GM18951 (cell line): ENCODE measurements at regions not wholly inside any gene's neighbourhood (a gene's known extent, or its start where the extent isn't known, plus 50 kb on each side); places are given as distances from the start of the nearest gene placed in this dataset.

Experiments used
- POLR2A ChIP-seq: IDR thresholded peaks from 4 replicates; pipeline ENCODE4 v1.6.1; 2011; ENCODE audit warnings: mild to moderate bottlenecking; ENCODE audit not compliant: insufficient read length, insufficient read depth; ENCODE audit errors: extremely low read depth
- in situ Hi-C: fragments of 300-500 bp; cut with MboI; formaldehyde crosslinking; loops from one replicate; pipeline ENCODE4 v1.12.0; 2022; ENCODE audit warnings: low sequenced_read_pairs, mixed read lengths, inconsistent platforms; ENCODE audit not compliant: unreplicated experiment

DNA sequence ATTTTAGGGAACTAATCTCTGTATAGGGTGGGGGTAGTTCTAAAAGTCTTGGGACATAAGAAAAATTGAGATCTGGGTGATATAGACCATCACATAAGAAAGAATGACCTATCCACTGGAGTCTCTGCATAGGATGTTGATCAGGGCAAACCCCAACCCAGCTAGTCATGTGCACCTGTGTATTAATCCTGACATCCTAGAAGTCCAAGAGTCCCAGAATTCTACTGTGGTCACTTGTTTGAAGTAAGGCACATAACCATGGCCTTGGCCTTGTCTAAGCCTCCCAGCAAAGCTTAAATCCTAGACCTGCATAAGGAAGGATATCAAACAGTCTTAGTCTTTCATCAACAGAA is 334.1 kb upstream of the DCN start:
- no peak for TF ChIP-seq POLR2A
- in situ Hi-C loops = no loop called here

DNA sequence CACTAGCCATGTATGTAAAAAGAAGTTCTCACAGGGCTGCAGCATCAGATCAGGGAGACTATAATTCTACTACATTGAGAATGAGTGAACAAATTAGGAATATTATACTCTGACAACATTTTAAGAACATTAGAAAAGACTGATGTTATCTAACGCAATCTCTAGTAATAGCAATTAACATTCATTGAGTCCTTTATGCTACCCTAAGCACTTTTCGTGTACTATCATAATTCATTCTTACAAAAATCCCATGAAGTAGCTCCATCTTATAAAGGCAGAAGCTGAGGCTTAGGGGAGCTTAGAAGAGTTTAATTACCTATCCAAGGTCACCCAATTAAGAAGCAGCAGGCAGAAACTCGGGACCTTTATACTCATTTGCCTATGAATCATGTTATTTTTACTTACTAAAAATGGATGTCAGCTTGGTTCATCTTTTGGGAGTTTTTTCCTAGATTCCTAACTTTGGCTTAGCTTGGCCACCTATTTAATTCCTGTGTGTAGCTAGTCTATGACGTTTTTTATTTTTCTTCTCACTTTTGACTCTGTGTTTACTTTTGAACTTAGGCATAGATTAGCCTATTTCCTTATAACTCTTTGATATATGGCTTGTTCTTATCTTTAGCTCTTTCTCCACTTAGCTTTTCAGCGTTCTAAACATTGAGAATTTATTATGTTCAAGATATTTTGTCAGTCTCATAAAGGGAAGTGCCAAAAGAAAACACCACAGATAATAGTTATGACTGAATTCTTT is 333.5 kb upstream of the DCN start:
- in situ Hi-C loops = no loop called here
- no peak for TF ChIP-seq POLR2A

DNA sequence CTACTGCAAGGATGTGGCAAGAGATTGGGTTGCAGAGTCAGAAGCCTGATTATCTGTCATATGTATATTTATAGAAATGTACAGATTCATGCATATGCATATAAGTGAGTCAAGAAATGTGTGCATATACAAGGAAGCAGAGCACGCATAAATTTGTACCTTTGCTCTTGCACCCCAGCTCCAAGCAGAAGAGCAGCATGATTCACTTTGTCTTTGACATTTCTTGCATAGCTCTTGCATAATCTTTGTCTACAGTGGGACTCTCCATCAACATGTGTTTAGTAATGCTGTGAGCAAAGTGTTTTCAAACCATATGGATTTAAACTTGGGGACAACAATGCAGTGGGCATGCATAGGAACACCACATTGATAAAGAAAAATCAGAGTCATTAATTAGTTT is 330.7 kb upstream of the DCN start:
- in situ Hi-C loops = no loop called here
- TF ChIP-seq POLR2A = no peak

DNA sequence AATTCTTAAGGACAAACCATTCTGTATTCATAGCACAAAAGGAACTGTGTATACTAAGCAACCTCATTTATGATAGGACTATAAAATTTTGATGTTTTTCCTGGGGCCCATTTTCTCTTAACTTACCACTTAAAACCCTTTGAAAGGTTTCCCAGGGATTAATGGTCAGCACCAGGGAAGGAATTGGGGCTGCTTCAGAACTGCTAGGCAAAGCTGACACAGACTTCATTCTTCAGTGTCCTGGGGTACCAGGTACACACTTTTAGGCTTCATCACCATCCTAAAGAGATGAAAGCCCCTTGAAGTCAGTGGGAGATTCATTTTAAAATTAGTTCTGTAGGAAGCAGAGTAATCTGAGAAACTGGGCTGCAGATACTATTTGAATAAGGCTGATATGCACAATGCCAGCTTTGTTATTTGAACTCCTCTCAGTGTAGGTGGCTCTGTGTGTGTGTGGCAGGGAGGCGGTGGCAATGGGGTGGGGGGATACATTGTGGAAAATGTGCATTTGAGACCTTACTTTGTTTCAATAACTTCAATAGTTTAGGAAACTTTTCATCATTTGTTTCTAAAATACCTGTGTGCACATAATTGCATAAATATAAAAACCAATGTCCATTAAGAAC is 329.3 kb upstream of the DCN start:
- no peak for TF ChIP-seq POLR2A
- in situ Hi-C loops = no loop called here

DNA sequence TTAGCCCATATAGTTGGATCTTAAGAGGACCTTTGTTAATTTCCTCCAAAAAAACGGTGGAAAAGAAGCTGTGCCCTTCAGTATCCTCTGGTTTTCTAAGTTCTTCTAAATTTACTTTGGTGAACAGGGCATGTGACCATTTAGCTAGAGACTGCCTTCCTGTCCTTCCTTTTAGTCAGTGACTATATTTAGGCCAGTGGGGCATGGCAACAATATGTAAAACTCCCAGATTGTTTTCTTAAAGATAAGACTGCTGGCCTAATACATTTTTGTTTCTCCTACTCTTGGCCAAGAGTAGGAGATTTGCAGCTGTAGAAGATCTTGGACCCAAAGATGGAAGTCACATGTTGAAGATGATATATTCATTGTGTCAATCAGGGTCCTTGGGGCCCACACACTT is 325.1 kb upstream of the DCN start:
- no peak for TF ChIP-seq POLR2A
- in situ Hi-C loops = no loop called here

DNA sequence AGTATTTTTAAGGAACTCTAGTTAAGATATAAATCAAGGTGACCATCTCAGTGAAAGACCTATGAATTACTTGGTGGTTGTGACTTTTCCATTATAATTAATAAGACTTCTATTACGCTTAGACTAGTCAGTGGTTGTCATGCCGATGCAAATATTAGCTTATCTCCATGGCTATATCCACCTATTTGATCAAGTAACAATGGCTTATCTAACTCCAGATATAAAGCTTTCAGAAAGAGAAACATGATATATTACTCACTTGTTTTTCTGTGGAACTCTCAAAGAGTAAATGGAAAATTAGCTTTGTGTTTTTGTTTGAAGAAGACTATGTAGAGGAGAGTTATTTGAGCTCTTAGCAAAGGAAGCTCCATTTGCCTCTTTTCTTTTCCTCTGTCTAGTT is 323.8 kb upstream of the DCN start:
- in situ Hi-C loops = no loop called here
- TF ChIP-seq POLR2A = no peak

DNA sequence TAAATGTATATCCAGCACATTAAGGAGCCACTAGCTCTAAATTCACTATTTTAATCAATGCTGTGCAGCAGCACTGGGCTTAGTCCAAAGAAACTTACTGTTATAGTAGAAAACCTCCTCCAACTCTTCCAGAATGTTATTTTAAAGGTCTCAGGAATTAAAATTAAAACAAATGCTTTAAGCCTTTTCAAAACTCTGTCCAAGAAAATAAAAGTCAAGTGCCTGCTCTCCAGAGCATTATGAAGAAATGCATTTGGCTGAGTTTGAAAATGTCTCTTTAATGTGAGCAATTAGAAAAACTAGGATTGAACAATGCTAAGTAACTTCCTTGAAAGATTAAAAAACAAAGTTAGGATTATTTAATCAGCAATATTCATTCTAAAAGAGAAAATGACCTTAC is 322.4 kb upstream of the DCN start:
- no peak for TF ChIP-seq POLR2A
- in situ Hi-C loops = no loop called here

DNA sequence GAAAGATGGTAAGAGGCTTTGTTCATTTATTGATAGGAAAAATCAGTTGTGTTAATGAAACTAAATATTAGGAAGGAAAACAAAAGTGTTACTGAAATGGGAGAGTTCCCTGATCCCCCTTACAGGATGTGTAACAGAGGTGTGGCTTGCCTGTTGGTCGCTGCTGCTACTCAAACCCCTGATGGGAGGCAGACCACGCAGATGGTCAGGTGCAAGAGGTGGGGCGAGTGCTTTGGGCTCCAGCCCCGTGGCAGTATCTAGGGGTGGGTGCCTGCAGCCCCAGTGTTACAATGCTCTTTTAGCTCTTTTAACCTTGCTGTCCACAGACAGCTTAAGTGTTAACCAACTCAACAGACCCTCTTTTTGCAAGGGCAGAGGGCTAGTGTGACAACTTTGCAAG is 319.6 kb upstream of the DCN start:
- in situ Hi-C loops = no loop called here
- TF ChIP-seq POLR2A = no peak

DNA sequence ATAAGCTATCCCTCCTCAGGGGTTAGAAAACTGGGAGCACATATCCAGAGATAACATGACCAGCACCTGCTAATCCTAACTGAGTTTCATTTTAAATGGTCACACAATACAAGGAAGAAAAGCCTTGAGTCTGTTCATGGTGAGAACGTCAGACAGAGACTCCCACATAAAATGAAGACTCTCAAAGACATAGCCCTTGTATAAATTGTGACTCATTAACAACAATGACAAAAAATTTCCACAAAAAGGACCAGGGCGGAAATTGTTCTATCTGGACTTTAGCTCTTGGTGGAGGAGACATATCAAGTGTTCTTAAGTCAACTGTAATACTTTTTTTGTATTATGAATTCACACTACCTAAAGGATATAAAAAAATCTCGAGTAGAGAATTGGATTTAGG is 313.7 kb upstream of the DCN start:
- no peak for TF ChIP-seq POLR2A
- in situ Hi-C loops = no loop called here

DNA sequence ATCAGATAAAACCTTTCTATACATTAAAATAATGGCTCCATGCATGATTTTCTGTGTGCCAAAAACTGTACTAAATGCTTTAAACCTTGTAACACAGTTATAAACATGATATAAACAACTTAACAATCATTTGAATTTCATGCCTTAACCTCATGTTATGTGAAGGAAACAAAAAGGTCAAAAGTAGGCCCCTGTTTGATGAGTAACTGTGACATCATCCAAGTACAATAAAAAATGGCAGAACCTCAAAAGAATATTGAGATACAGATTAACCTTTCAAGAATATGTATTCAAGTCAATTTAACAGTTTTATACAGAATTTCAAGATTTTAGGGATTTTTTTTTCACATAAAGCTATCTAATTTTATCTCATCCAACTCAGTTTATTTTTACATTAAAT is 310.7 kb upstream of the DCN start:
- in situ Hi-C loops = no loop called here
- TF ChIP-seq POLR2A = no peak

DNA sequence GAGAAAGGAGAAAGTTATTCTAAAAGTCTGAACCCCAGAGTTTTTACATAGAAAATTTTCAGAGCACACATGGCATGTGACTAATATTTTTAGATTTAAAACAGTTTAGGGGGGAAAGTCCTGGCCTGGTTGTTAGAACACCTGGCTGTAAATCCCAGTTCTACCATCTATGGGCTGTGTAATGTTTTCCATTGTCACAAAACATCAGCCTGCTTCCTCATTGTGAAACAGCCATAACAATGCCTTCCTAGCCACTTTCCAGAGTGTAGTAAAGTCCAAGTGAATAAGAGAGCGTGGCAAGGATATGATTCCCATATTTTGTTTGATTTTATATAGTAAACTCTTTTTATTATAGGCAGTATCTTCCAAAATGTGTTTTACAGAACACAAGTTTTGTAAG is 310.0 kb upstream of the DCN start:
- in situ Hi-C loops = no loop called here
- TF ChIP-seq POLR2A = no peak

DNA sequence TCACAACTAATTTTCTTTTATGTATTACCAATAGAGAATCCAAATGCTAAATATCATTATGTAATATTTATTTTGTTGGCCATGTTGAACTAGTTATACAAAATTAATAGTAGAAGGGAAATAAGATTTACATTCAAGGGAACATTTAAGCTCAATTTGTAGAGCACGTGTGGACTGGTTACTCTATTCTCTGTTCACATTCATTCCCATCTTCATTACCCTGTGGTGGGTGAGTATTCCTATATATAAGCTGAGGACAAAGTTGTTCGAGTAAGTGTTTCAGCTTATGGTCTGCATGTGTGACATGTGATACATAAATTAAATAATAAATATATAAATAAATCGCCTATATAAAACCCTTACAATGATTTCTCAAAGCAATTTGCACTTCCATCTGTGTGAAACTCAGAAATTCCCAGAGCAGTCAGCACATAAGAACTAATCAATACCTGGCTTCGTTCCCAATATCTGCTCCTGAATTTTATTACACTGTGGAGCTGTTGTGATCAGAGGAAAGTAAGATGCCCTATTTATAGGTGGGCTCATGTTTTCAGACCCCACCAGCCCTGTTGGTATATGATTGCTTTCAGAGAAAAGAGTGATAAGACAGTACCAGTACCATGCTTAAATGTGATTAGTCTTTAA is 308.2 kb upstream of the DCN start:
- TF ChIP-seq POLR2A = no peak
- in situ Hi-C loops = no loop called here

DNA sequence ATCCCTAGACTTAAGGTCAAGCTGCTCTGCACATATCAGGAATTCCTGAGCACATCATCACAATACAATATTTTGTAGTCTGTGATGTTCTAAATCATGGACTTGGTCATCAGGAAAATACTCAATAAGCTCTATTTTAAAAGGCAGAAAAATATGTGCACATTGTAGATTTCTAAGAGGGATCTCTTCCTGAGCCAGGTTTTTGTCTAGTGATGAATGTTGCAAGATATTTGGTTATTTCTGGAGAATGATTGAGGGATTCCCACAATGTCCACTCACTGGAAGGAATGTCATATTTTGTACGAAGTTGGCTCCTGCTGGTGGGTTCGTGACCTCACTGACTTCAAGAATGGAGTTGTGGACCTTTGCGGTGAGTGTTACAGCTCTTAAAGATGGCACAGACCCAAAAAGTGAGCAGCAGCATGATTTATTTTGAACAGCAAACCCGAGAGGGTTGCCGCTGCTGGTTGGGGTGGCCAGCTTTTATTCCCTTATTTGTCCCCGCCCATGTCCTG is 300.9 kb upstream of the DCN start:
- no peak for TF ChIP-seq POLR2A
- in situ Hi-C loops = no loop called here

DNA sequence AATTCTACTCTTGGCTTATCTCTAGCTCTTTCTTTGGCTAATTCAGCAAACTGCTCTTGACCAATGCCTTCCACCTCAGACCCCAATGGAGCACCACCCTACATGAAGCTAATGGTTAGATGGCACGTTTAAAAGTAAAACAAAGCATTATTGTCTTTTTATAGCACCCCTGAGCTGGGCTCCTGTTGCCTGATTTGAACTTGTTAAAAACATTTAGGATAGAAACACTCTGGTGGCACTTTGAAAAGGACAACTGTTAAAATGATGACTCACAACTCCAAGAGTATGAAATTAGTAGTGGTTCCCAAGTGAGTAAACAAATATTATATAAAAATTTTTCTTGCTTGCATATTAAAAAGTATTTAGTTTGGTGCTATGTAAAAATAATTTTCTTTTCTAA is 299.6 kb upstream of the DCN start:
- in situ Hi-C loops = no loop called here
- TF ChIP-seq POLR2A = no peak
